ENCODE measurements at regions not wholly inside any gene's neighbourhood (a gene's known extent, or its start where the extent isn't known, plus 50 kb on each side); places are given as distances from the start of the nearest gene placed in this dataset.

DNA sequence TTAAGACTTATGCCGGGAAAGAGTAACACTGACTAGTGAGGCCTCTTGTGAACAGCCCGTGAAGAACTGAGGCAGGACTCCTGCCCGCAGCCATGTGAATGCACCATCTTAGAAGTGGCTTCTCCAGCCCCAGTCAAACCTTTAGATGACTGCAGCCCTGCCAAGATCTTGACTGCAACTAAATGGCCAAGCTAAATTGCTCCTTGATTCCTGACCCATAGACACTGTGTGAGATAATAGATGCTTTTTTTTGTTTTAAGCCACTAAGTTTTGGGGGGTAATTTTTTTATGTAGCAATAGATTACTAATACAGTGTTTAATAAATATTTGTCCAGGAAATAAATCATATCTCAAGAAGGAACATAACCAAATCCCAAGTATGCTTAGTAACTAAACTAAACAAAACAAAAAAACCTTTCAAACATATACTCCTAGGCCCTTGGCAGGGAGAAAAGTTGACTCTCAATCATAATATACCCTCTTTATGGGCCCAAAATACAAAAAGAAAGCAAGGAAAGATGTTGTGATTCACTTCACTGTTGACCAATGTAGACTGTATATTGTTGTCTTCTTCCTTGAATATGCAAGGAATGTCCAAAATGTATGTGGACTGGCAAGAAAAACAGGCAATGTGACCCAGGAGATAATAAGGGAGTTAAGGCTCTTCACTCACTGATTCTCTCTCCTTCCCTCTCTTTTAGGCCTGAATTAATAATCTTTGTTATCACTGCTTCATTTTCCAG is 79.7 kb upstream of the ZNF366 start:
- CTCF ChIA-PET (ENCODE audit: low intra/inter-chr PET ratio) = no interaction called here
- Histone ChIP-seq H3K36me3 (ENCODE audit: control insufficient read depth, insufficient read depth, low read length) (no peaks in the 10 kb centered on the region), H3K9me1 (ENCODE audit: control insufficient read depth, insufficient read depth, low read length) (no peaks in the 10 kb centered on the region), H2AFZ (ENCODE audit: low read depth, low read length) (peak overlapping the region; percentile 99), H3K27me3 (ENCODE audit: control insufficient read depth in 2 of 2, insufficient read depth in 2 of 2, low read length in 2 of 2) (no peaks in the 10 kb centered on the region), H3K4me1 (replicated peaks in 1 of 2; ENCODE audit: control insufficient read depth in 2 of 2, insufficient read depth in 2 of 2, low read length in 2 of 2) (peaks cover 0 to 18% of the 10 kb centered on the region in 2 experiments; a peak in 3 of 5 replicates), H3K9ac (ENCODE audit: insufficient read depth in 1 of 2, low read depth in 2 of 2, low read length in 2 of 2) (no peak overlapping the region), H3K4me3 (no peak overlapping the region), H3K9me3 (replicated peaks; ENCODE audit: control insufficient read depth, insufficient read depth, low read depth, low read length) (no peaks in the 10 kb centered on the region), H3K79me2 (ENCODE audit: control insufficient read depth, insufficient read depth, low read length) (no peaks in the 10 kb centered on the region), H4K20me1 (replicated peaks; ENCODE audit: control insufficient read depth, insufficient read depth, low read length) (no peaks in the 10 kb centered on the region), H3K27ac (ENCODE audit: extremely low read depth, low read depth, low read length) (no peak overlapping the region), H3K4me2 (ENCODE audit: insufficient read depth, low read length) (no peak overlapping the region)
- DNase-seq (ENCODE audit: extremely low read depth in 1 of 4, low spot score in 3 of 4) (no peak), FAIRE-seq (no peak), ATAC-seq (no peak)
- 85% methylated on average over 3 of the region's 3 CpGs for WGBS (ENCODE audit: insufficient coverage, low coverage, missing lambda C conversion rate)
- TF ChIP-seq ZNF431 (CRISPR knock-in tag; IDR thresholded peaks at IDR 0.05) (no peak), NR2C2 (CRISPR knock-in tag; IDR thresholded peaks at IDR 0.05) (no peak), NR2C2 (tag; IDR thresholded peaks at IDR 0.05) (0 out of 2 replicates have a peak, but pooled peaks have one; percentile 2)
- TF ChIP-seq, protein P1, sequence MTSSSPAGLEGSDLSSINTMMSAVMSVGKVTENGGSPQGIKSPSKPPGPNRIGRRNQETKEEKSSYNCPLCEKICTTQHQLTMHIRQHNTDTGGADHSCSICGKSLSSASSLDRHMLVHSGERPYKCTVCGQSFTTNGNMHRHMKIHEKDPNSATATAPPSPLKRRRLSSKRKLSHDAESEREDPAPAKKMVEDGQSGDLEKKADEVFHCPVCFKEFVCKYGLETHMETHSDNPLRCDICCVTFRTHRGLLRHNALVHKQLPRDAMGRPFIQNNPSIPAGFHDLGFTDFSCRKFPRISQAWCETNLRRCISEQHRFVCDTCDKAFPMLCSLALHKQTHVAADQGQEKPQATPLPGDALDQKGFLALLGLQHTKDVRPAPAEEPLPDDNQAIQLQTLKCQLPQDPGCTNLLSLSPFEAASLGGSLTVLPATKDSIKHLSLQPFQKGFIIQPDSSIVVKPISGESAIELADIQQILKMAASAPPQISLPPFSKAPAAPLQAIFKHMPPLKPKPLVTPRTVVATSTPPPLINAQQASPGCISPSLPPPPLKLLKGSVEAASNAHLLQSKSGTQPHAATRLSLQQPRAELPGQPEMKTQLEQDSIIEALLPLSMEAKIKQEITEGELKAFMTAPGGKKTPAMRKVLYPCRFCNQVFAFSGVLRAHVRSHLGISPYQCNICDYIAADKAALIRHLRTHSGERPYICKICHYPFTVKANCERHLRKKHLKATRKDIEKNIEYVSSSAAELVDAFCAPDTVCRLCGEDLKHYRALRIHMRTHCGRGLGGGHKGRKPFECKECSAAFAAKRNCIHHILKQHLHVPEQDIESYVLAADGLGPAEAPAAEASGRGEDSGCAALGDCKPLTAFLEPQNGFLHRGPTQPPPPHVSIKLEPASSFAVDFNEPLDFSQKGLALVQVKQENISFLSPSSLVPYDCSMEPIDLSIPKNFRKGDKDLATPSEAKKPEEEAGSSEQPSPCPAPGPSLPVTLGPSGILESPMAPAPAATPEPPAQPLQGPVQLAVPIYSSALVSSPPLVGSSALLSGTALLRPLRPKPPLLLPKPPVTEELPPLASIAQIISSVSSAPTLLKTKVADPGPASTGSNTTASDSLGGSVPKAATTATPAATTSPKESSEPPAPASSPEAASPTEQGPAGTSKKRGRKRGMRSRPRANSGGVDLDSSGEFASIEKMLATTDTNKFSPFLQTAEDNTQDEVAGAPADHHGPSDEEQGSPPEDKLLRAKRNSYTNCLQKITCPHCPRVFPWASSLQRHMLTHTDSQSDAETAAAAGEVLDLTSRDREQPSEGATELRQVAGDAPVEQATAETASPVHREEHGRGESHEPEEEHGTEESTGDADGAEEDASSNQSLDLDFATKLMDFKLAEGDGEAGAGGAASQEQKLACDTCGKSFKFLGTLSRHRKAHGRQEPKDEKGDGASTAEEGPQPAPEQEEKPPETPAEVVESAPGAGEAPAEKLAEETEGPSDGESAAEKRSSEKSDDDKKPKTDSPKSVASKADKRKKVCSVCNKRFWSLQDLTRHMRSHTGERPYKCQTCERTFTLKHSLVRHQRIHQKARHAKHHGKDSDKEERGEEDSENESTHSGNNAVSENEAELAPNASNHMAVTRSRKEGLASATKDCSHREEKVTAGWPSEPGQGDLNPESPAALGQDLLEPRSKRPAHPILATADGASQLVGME (CRISPR knock-in tag; IDR thresholded peaks at IDR 0.05) = no peak
- no TSS peak for BruUV-seq (replicated peaks)
- in situ Hi-C loops (cut with MboI) (no loop called here), intact Hi-C loops (cut with micrococcal nuclease) (loop anchor here (5.0 kb wide), 1 partner anchor 60 kb away; no protein-coding TSS in a partner anchor)
- POLR2A ChIA-PET = interaction anchor here (1.8 kb wide), 1 partner anchor 11 kb away, joined by 10 read pairs; no protein-coding TSS in a partner anchor
